Suprapubic skin (tissue), 4 donors: ENCODE measurements at regions not wholly inside any gene's neighbourhood (a gene's known extent, or its start where the extent isn't known, plus 50 kb on each side); places are given as distances from the start of the nearest gene placed in this dataset.
"Not testable (repeated sequence)": the region's sequence is repeated elsewhere in the genome, so short reads cannot be mapped to it uniquely, and the experiment has no call there.

Source experiments
- DNase-seq, 2 donors: peaks; one replicate each; pipeline ENCODE4 v3.0.0-alpha.2; 2019; ENCODE audit warnings: low spot score in 2 of 2
- H3K27ac ChIP-seq: fragments of 200-600 bp; sonication (generic); one replicate; pipeline ENCODE4 v1.5.1; 2019
- H3K27me3 ChIP-seq: fragments of 200-600 bp; sonication (generic); one replicate; pipeline ENCODE4 v1.5.1; 2019
- H3K36me3 ChIP-seq: fragments of 200-600 bp; sonication (generic); one replicate; pipeline ENCODE4 v1.5.1; 2019
- H3K4me1 ChIP-seq: fragments of 200-600 bp; sonication (generic); one replicate; pipeline ENCODE4 v1.5.1; 2019
- H3K4me3 ChIP-seq: fragments of 200-600 bp; sonication (generic); one replicate; pipeline ENCODE4 v1.5.1; 2019; ENCODE audit warnings: mild to moderate bottlenecking
- H3K9me3 ChIP-seq: fragments of 200-600 bp; sonication (generic); one replicate; pipeline ENCODE4 v1.5.1; 2019
- WGBS: methylation state at CpG from one replicate; pipeline ENCODE4 v1.1.5; 2018; 5-methylcytosine and 5-hydroxymethylcytosine counted together

DNA sequence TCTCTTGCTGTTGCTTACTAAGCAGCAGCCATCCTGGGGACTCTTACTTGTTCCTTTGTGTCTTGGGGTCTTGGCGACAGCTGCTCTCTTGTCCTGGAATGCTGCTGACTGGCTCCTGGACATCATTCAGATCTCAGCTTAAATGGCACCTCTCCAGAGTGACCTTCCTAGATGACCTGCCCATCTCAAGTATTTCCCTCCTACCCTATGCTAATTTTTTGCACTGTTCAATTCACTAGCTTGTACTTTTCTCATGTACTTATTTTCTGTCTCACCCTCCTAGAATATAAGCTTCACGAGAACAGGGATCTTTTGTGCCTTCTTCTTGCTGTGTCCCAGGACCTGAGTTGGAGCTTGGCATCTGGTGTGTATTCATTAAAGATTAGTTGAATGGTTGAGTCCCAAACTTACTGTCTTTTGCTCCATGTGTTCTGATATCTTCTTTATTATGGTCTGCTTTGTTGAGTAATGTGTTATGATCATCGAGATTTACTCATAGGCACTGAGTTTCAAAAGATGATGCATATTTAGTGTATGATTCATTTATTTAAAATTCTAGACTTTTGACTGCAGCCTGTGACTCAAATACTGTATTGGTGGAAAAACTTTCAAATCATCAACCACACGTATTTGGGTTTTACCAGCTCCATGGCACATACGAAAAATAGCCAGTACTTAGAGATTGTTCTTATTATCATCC is 302.1 kb upstream of the PLGLB2 start:
- not testable (repeated sequence) for H3K4me1 ChIP-seq, H3K27me3 ChIP-seq, H3K9me3 ChIP-seq, H3K4me3 ChIP-seq, H3K36me3 ChIP-seq, DNase-seq, H3K27ac ChIP-seq
- 79% methylated on average over 2 of the region's 5 CpGs for WGBS

DNA sequence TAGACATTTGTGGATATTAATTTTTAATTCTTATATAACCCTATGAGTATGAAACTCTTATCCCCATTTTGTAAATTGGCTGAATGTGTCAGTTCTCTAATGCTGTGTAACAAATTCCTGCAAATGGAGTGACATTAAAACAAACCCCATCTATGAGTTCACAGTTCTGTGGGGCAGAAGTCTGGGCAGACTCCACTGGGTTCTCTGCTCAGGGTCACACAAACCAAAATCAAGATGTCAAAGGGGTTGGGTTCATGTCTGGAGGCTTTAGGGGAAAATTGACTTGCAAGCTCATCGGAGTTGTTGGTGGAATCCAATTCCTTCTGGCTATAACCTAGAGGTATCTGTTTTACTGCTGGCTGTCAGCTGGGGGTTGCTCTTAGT is 301.6 kb upstream of the PLGLB2 start:
- not testable (repeated sequence) for DNase-seq, H3K27ac ChIP-seq, H3K4me3 ChIP-seq, H3K36me3 ChIP-seq, H3K9me3 ChIP-seq, H3K27me3 ChIP-seq, H3K4me1 ChIP-seq
- WGBS = 40% methylated on average over 1 of the region's 1 CpG

- H3K4me1 ChIP-seq, H3K27ac ChIP-seq, DNase-seq, H3K4me3 ChIP-seq, H3K27me3 ChIP-seq, H3K9me3 ChIP-seq, H3K36me3 ChIP-seq: not testable (repeated sequence)
- 60% methylated on average over 2 of the region's 3 CpGs for WGBS
Measured at GRCh38 chr2:87449462-87449980, 298.4 kb upstream of the PLGLB2 start.

DNA sequence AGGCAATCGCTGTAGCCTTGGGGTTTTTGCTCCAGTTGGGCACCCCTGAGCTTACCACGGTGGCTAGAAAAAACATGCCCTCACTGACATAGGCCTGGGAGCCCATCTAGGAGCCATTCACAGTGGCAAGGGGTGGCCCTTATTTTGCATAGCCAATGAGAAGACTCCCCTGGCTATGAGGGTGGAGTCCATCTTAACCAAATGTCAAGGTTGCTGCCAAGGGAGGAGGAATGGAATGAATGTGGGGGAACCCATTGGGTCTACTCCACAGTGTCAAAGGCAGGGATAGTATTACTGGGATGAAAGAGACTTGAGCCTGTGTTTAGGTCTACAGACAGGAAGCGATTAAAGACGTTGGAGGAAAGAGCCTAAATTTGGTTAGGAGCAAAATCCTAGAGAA is 295.7 kb upstream of the PLGLB2 start:
- not testable (repeated sequence) for H3K4me1 ChIP-seq, H3K27me3 ChIP-seq, DNase-seq, H3K27ac ChIP-seq, H3K36me3 ChIP-seq, H3K4me3 ChIP-seq, H3K9me3 ChIP-seq
- 78% methylated on average over 2 of the region's 4 CpGs for WGBS

DNA sequence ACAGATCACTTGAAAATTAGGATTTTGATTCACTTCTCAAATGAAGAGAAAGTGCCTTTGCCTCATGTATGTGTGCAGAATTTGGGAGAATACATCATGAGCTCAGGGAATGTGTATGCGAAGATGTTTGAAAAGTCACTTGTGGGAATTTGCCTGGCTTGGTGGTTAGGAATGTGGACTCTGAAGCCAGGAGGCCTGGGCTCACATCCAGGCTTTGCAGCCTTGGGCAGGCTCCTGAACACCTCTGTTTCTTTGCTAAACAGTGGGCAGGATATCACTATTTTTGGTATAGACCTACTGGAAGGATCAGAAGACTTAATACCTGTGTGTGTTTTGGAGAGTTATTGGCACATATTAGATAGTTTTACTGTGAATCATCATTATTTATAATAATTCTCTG is 295.0 kb upstream of the PLGLB2 start:
- WGBS = 46% methylated on average over 1 of the region's 1 CpG
- not testable (repeated sequence) for H3K4me1 ChIP-seq, H3K9me3 ChIP-seq, H3K36me3 ChIP-seq, H3K4me3 ChIP-seq, DNase-seq, H3K27me3 ChIP-seq, H3K27ac ChIP-seq

DNA sequence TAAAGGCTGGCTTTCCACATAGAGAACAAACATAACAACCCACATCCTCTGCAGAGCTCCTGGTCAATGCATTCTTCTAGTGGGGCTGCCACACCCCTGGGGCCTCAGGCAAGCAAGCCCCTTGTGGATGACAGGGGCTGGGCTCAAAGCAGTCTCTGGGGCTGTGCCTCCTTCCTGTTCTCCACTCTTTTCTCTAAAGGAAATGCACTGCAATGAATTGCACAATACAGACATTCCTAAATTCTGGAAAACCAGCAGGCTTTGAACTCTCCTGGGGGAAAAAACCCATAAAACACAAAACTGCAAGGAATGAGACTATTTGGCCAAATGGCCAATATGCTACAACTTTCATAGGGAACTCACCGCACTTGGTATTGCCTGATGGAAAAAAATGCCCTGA is 293.9 kb upstream of the PLGLB2 start:
- not testable (repeated sequence) for H3K27ac ChIP-seq, H3K36me3 ChIP-seq, H3K9me3 ChIP-seq, H3K27me3 ChIP-seq, H3K4me1 ChIP-seq, DNase-seq, H3K4me3 ChIP-seq
- 47% methylated on average over 1 of the region's 1 CpG for WGBS

DNA sequence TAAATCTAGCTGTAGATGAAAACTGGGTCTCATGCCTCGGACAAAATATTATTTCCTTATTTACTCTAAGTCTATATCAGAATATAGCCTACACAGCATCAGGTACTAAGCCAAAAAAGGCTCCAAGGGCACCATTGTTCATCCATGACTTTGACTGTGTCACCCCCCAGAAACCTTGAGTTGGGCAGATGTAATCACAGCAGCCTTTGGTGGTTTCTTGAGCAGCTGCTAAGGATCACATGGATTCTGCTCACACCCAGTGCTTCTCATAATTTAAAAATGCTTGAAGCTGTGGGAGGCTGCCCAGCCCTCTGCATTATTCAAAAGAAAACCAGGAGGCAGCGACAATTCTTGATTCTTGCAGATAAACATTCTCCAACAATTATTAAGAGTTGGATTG is 293.5 kb upstream of the PLGLB2 start:
- not testable (repeated sequence) for H3K4me1 ChIP-seq, H3K9me3 ChIP-seq, H3K36me3 ChIP-seq, DNase-seq, H3K4me3 ChIP-seq, H3K27me3 ChIP-seq
- 20% methylated on average over 2 of the region's 2 CpGs for WGBS
- peak overlapping the region; percentile 59 for H3K27ac ChIP-seq

GRCh38 chr2:87455209-87455853 is 292.6 kb upstream of the PLGLB2 start:
- not testable (repeated sequence) for H3K9me3 ChIP-seq, H3K36me3 ChIP-seq, DNase-seq, H3K27me3 ChIP-seq, H3K4me1 ChIP-seq
- Histone ChIP-seq H3K27ac (peak overlapping the region; percentile 59), H3K4me3 (peak overlapping the region; percentile 29)
- 8% methylated on average over 7 of the region's 13 CpGs for WGBS

DNA sequence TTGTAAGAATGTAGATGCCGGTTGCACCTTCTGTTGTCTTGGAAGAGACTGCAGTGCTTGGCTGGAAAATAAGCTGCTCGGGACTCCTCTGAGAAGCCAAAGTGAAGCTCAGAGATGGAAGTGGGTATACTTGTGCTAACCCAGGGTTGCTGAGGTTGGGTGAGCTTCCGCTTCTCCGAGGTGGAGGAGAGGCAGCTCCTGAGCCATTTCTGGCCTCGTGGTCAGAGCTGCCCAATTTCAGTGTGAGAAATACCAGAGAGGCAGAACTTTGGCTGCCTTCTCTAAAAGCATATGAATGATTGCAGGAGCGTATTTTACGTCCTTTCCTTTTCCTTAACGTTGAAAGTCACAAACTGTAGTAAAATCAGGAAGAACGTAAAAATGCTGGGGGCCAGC is 292.0 kb upstream of the PLGLB2 start:
- no CpG with 5 or more reads among the region's 9 CpGs for WGBS
- Histone ChIP-seq H3K27ac (peak overlapping the region; percentile 59), H3K4me3 (peak overlapping the region; percentile 29)
- not testable (repeated sequence) for DNase-seq, H3K27me3 ChIP-seq, H3K9me3 ChIP-seq, H3K4me1 ChIP-seq, H3K36me3 ChIP-seq

GRCh38 chr2:87456477-87457128 is 291.3 kb upstream of the PLGLB2 start:
- not testable (repeated sequence) for H3K9me3 ChIP-seq, H3K27me3 ChIP-seq, DNase-seq, H3K4me1 ChIP-seq, H3K36me3 ChIP-seq
- whole genome bisulfite sequencing = 29% methylated on average over 5 of the region's 17 CpGs
- Histone ChIP-seq H3K27ac (peak overlapping the region; percentile 56), H3K4me3 (peak overlapping the region; percentile 29)

DNA sequence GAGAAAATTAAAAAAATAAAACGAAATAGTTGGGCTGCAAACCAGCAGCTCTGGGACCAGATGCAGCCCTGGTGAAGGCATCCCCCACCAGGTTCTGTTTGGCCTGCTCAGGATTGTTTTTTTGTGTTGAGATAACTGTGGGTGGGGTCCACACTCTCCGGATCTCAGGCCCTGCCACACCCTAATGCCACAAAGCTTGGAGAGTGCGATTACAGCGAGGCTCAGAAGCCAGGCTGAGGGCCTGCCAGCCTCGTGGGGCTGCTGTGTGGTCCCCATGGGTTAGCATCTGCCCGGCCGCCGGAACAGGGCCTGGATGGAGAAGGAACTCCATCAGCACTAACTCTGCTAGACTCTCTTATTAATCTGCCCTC is 290.8 kb upstream of the PLGLB2 start:
- not testable (repeated sequence) for H3K4me3 ChIP-seq, H3K4me1 ChIP-seq, DNase-seq, H3K36me3 ChIP-seq, H3K27ac ChIP-seq, H3K27me3 ChIP-seq, H3K9me3 ChIP-seq
- no CpG with 5 or more reads among the region's 8 CpGs for WGBS

DNA sequence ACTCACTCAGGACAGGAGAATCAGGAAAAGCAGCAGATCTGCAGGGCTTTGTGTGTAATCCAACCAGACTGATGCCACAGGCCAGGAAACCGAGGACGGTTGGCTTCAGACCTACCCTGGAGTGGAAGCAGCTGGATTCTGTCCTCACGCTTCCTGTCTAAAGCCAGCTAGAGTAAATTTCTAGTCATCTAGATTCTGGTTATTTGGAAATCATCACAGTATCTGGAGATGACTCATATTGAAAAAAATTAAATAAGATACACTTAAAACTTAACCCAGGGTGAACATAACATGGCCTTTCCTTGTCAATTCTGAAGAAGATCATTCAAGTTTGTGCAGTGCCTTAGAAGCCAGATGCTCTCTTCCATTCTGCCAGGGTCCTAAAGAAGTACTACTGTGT is 288.9 kb upstream of the PLGLB2 start:
- WGBS = no CpG with 5 or more reads among the region's 3 CpGs
- not testable (repeated sequence) for H3K27me3 ChIP-seq, H3K9me3 ChIP-seq, DNase-seq, H3K27ac ChIP-seq, H3K36me3 ChIP-seq, H3K4me3 ChIP-seq, H3K4me1 ChIP-seq

DNA sequence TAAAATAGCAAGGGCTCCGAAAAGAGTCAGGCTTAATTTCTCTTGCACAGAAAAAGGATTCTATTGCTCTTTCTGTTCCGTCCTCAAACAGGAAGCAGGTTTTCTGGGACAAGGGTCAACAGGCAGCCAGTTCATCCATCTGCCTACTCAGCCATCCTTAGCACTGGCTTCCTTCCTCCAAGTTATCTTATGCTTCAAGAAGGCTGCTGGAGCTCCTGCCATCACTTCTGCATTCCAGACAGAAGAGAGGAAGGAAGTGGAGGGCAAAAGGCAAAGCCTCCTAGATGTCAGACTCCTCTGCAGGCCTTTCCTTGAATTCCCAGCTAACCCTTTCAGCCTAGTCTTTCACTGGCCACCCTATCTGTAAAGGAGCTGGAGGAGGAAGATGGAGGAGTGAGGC is 287.8 kb upstream of the PLGLB2 start:
- H3K27me3 ChIP-seq, H3K4me1 ChIP-seq, H3K4me3 ChIP-seq, DNase-seq, H3K36me3 ChIP-seq, H3K9me3 ChIP-seq, H3K27ac ChIP-seq: not testable (repeated sequence)
- 50% methylated on average over 1 of the region's 2 CpGs for WGBS

GRCh38 chr2:87460662-87461061 is 287.2 kb upstream of the PLGLB2 start:
- no CpG with 5 or more reads among the region's 1 CpG for WGBS
- not testable (repeated sequence) for H3K4me3 ChIP-seq

More at GRCh38 chr2:87460662-87461061, 287.2 kb upstream of the PLGLB2 start:
- H3K4me1 ChIP-seq, H3K9me3 ChIP-seq, H3K36me3 ChIP-seq, H3K27ac ChIP-seq, H3K27me3 ChIP-seq, DNase-seq: not testable (repeated sequence)
